ENCODE measurements at regions not wholly inside any gene's neighbourhood (a gene's known extent, or its start where the extent isn't known, plus 50 kb on each side); places are given as distances from the start of the nearest gene placed in this dataset.
"Not testable (repeated sequence)": the region's sequence is repeated elsewhere in the genome, so short reads cannot be mapped to it uniquely, and the experiment has no call there.

DNA sequence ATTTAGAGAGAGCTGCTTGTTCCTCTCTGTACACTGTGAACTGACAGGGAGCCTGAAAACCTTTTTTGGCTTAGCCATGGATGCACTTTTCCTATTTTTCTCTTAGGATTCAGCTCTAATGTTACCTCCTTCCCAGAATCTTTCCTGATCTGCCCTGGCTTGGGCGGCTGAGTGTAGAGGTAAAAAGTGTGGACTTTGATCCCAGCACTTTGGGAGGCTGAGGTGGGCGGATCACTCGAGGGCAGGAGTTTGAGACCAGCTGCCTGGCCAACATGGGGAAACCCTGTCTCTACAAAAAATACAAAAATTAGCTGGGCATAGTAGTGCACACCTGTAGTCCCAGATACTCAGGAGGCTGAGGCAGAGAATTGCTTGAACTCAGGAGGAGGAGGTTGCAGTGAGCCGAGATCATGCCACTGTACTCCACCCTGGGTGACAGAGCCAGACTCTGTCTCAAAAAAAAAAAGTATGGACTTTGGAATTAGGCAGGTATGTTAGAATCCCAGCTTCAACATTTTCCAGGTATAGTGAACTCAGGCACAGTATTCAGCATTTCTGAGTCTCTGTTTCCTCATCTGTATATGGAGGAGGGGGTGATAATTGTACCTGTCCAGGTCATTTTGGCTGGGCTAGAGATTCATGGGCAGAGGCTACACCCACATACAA is 212.5 kb upstream of the EEF2KMT start:
- no peak for DNase-seq

GRCh38 chr16:5305023-5305422 is 207.4 kb upstream of the EEF2KMT start:
- DNase-seq: no peak

GRCh38 chr16:5302372-5303114 is 204.9 kb upstream of the EEF2KMT start:
- DNase-seq: no peak

GRCh38 chr16:5298202-5298601 is 200.6 kb upstream of the EEF2KMT start:
- DNase-seq: no peak

DNA sequence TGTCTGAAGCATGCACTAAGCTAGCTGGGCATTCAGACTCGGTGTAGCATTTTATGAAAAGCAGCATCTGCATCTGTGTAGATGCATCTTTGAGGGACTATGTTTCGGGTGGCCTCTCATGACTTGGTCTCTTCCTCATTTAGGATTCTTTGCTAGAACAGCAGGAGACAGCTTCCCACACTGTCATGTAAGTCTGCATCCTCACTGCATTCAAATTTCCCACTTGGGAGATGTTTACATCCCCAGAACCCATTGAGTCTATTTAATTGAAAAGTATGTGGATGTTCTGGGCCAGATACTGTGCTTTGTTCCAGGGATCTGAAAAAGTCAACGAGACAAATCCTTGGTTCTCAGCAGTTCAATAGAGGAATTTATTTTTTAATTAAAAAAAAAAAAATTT is 198.6 kb upstream of the EEF2KMT start:
- DNase-seq: no peak

DNA sequence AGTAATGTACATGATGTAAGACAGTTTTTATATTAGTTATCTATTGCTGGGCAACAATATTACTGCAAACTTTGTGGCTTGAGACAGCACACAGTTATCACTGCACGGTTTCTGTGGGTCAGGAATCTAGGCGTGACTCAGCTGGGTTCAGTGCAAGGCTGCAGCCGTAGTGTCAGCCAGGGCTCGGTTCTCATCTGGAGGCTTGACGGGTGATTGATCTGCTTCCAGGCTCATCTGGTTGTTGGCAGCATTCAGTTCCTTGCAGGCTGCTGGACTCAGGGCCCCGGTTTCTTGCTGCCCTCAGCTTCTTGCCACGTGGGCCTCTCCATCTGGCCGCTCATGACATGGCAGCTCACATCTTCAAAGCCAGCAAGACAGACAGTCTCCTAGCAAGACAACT is 197.7 kb upstream of the EEF2KMT start:
- DNase-seq: not testable (repeated sequence)

GRCh38 chr16:5282152-5282551 is 184.6 kb upstream of the EEF2KMT start:
- not testable (repeated sequence) for DNase-seq

DNA sequence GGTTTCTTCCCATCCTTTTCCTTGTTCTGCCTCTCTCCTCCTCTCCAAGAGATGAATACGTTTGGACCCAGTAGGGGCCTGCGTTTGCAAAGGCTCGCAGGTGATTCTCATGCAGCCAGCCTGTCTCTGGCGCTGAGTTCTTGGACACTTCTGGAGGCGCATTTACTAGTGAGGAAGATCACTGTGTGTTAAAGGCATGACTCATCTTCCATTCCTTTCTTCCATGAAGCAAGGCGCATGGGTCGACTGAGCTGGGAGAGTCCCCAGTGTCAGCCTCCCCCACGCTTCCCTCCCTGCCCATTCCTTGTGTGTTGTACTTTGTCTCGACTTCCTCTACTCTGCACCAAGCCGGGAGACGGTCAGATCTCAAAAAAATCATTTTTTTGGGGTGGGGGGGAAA is 159.9 kb upstream of the EEF2KMT start:
- DNase-seq: no peak

DNA sequence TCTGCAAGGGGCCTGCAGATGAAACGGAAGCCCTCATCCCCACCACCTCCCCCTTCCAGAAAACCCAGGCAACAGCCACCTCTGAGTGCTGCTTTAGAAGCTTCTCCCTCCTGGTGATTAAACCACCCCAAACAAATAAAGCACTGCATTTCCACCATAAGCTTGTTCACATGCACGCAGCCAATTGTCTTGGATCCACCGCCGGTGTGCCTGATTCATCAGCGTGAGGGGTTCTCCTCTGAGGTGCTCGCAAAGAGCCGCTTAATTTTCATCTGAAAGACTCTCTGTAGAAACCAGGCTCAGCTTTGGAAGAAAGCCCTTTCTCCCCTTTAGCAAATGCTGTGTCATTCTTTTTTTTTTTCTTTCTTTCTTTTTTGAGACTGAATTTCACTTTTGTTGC is 155.2 kb upstream of the EEF2KMT start:
- no peak for DNase-seq

DNA sequence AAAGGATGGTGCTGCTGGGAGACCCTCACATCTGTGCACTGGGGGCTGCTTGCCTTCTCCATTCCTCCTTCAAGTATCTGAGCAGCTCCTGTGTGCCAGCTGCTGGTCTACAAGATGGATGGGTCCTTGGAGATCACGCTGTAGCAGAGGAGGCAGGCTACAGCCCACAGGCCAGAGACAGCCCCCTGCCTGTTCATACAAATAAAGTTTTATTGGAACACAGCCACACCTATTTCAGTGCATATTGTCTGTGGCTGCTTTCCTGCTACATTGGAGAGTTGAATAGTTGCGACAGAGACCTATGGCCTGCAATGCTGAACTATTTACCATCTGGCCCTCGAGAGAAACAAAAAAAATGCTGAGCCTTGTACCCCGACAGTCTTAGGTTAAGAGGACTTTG is 149.8 kb upstream of the EEF2KMT start:
- DNase-seq: not testable (repeated sequence)

GRCh38 chr16:5240278-5240626 is 142.7 kb upstream of the EEF2KMT start:
- DNase-seq: not testable (repeated sequence)

- not testable (repeated sequence) for DNase-seq
Observed at GRCh38 chr16:5239472-5240277, 142.1 kb upstream of the EEF2KMT start.

GRCh38 chr16:5235119-5235518 is 137.5 kb upstream of the EEF2KMT start:
- DNase-seq: no peak

- no peak for DNase-seq
Observed at GRCh38 chr16:5234295-5235050, 136.9 kb upstream of the EEF2KMT start.

GRCh38 chr16:5231246-5231759 is 133.7 kb upstream of the EEF2KMT start:
- DNase-seq: no peak

GRCh38 chr16:5228369-5228768 is 130.8 kb upstream of the EEF2KMT start:
- no peak for DNase-seq

GRCh38 chr16:5225931-5226655 is 128.5 kb upstream of the EEF2KMT start:
- no peak for DNase-seq

DNA sequence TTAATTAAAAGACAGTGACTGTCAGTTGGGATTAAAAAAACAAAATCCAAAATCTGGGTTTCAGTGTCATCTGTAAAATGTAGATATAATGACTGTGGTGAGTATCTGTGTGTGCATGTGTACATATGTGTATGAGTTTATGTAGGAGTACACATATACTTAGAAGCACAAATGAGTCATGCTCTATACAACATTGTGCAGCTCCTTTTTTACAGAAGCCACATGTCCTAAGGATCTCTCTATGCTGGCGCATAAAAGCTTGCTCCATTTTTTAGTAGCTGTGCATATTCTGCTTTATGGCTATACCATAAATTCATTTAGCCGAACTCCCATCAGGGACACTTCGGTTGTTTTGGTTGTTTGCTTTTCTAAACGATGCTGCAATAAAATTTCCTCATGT is 125.2 kb upstream of the EEF2KMT start:
- DNase-seq: no peak

GRCh38 chr16:5221831-5222230 is 124.2 kb upstream of the EEF2KMT start:
- not testable (repeated sequence) for DNase-seq

- no peak for DNase-seq
Observed at GRCh38 chr16:5220705-5221104, 123.1 kb upstream of the EEF2KMT start.

GRCh38 chr16:5216441-5217080 is 119.0 kb upstream of the EEF2KMT start:
- no peak for DNase-seq

GRCh38 chr16:5215901-5216300 is 118.3 kb upstream of the EEF2KMT start:
- DNase-seq: no peak
